MM.1S (cell line): ENCODE measurements at regions not wholly inside any gene's neighbourhood (a gene's known extent, or its start where the extent isn't known, plus 50 kb on each side); places are given as distances from the start of the nearest gene placed in this dataset.

Source experiments
- DNase-seq: peaks from one replicate; pipeline ENCODE4 v3.0.0-alpha.2; 2015
- H2AFZ ChIP-seq: fragments of 300-600 bp; sonication (generic); 2 replicates; pipeline ENCODE4 v1.6.0; 2016; ENCODE audit warnings: antibody characterized with exemption, low read length
- H3F3A ChIP-seq: fragments of 300-600 bp; sonication (generic); 2 replicates; pipeline ENCODE4 v1.6.1; 2016; ENCODE audit warnings: mild to moderate bottlenecking, antibody characterized with exemption, low read length, moderate library complexity, mixed read lengths; ENCODE audit not compliant: insufficient read depth
- H3K27ac ChIP-seq: fragments of 300-600 bp; sonication (generic); 2 replicates; pipeline ENCODE4 v1.5.1; 2016; ENCODE audit warnings: mild to moderate bottlenecking, low read length
- H3K27me3 ChIP-seq: fragments of 300-600 bp; sonication (generic); replicated peaks from 2 replicates; pipeline ENCODE4 v1.6.0; 2016; ENCODE audit warnings: low read length; ENCODE audit not compliant: insufficient read depth
- H3K36me3 ChIP-seq: fragments of 300-600 bp; sonication (generic); replicated peaks from 2 replicates; pipeline ENCODE4 v1.6.1; 2016; ENCODE audit warnings: mild to moderate bottlenecking, low read length, mixed read lengths; ENCODE audit not compliant: insufficient read depth
- H3K4me1 ChIP-seq: fragments of 300-600 bp; sonication (generic); 2 replicates; pipeline ENCODE4 v1.6.1; 2016; ENCODE audit warnings: low read length, mixed read lengths
- H3K4me2 ChIP-seq: fragments of 300-600 bp; sonication (generic); 2 replicates; pipeline ENCODE4 v1.6.0; 2016; ENCODE audit warnings: low read depth, low read length
- H3K4me3 ChIP-seq: fragments of 300-600 bp; sonication (generic); 2 replicates; pipeline ENCODE4 v1.5.1; 2016; ENCODE audit warnings: low read length, mixed read lengths
- H3K79me2 ChIP-seq: fragments of 300-600 bp; sonication (generic); 2 replicates; pipeline ENCODE4 v1.6.1; 2016; ENCODE audit warnings: mixed run types, low read length, mixed read lengths
- H3K9ac ChIP-seq: fragments of 300-600 bp; sonication (generic); 2 replicates; pipeline ENCODE4 v1.6.1; 2016; ENCODE audit warnings: low read length, mixed read lengths
- H3K9me2 ChIP-seq: fragments of 300-600 bp; sonication (generic); replicated peaks from 2 replicates; pipeline ENCODE4 v1.6.1; 2016; ENCODE audit warnings: mild to moderate bottlenecking, low read length, mixed read lengths; ENCODE audit not compliant: insufficient read depth
- H3K9me3 ChIP-seq: fragments of 300-600 bp; sonication (generic); replicated peaks from 2 replicates; pipeline ENCODE4 v1.6.1; 2016; ENCODE audit warnings: mild to moderate bottlenecking, low read length, mixed read lengths; ENCODE audit not compliant: insufficient read depth
- H4K20me1 ChIP-seq: fragments of 300-600 bp; sonication (generic); 2 replicates; pipeline ENCODE4 v1.6.1; 2016; ENCODE audit warnings: mild to moderate bottlenecking, low read length, moderate library complexity, mixed read lengths; ENCODE audit not compliant: insufficient read depth
- CTCF ChIP-seq: fragments of 300-600 bp; sonication (generic); IDR thresholded peaks from 2 replicates; pipeline ENCODE4 v1.5.1; 2016; ENCODE audit warnings: antibody characterized with exemption, low read length, mixed read lengths
- EZH2 ChIP-seq: fragments of 300-600 bp; sonication (generic); optimal IDR thresholded peaks from 2 replicates; pipeline ENCODE3; 2017; ENCODE audit warnings: low read depth, mild to moderate bottlenecking, antibody characterized with exemption, low read length, mixed read lengths
- EZH2phosphoT487 ChIP-seq: fragments of 300-600 bp; sonication (generic); IDR thresholded peaks from 2 replicates; pipeline ENCODE4 v1.6.1; 2018; ENCODE audit warnings: antibody characterized with exemption, low read length

- no peaks in the 10 kb centered on the region for H3K27me3 ChIP-seq
- no peak overlapping the region for H3K27ac ChIP-seq
- H3K79me2 ChIP-seq, result no peaks in the 10 kb centered on the region
- no peak overlapping the region for H3K4me2 ChIP-seq
- no peaks in the 10 kb centered on the region for H3F3A ChIP-seq
- no peaks in the 10 kb centered on the region for H3K36me3 ChIP-seq
- no peaks in the 10 kb centered on the region for H4K20me1 ChIP-seq
- DNase-seq, result no peak
- no peak overlapping the region for H3K4me3 ChIP-seq
- no peaks in the 10 kb centered on the region for H3K4me1 ChIP-seq
- no peaks in the 10 kb centered on the region for H3K9me3 ChIP-seq
- TF ChIP-seq EZH2 (no peak), CTCF (no peak), EZH2phosphoT487 (no peak)
- H3K9ac ChIP-seq, result no peak overlapping the region
- H2AFZ ChIP-seq, result no peak overlapping the region
- no peaks in the 10 kb centered on the region for H3K9me2 ChIP-seq
Measured at GRCh38 chr15:85937661-85938060, 142.0 kb upstream of the AGBL1 start.

- H3K27me3 ChIP-seq, result no peaks in the 10 kb centered on the region
- H3F3A ChIP-seq, result no peaks in the 10 kb centered on the region
- no peak overlapping the region for H2AFZ ChIP-seq
- H3K9me2 ChIP-seq, result no peaks in the 10 kb centered on the region
- H3K4me3 ChIP-seq, result no peak overlapping the region
- H3K36me3 ChIP-seq, result no peaks in the 10 kb centered on the region
- H4K20me1 ChIP-seq, result no peaks in the 10 kb centered on the region
- H3K9me3 ChIP-seq, result no peaks in the 10 kb centered on the region
- no peak for DNase-seq
- no peaks in the 10 kb centered on the region for H3K4me1 ChIP-seq
- no peak overlapping the region for H3K4me2 ChIP-seq
- no peak overlapping the region for H3K27ac ChIP-seq
- TF ChIP-seq EZH2phosphoT487 (no peak), EZH2 (no peak), CTCF (no peak)
- no peak overlapping the region for H3K9ac ChIP-seq
- H3K79me2 ChIP-seq, result no peaks in the 10 kb centered on the region
Measured at GRCh38 chr15:85941186-85941855, 138.3 kb upstream of the AGBL1 start.

- TF ChIP-seq EZH2 (no peak), EZH2phosphoT487 (no peak), CTCF (no peak)
- Histone ChIP-seq H3K27me3 (no peaks in the 10 kb centered on the region), H3F3A (no peaks in the 10 kb centered on the region), H3K36me3 (no peaks in the 10 kb centered on the region), H3K79me2 (no peaks in the 10 kb centered on the region), H3K9me2 (no peaks in the 10 kb centered on the region), H4K20me1 (no peaks in the 10 kb centered on the region), H3K4me2 (no peak overlapping the region), H3K9ac (no peak overlapping the region), H3K27ac (no peak overlapping the region), H2AFZ (no peak overlapping the region), H3K4me3 (no peak overlapping the region), H3K4me1 (no peaks in the 10 kb centered on the region), H3K9me3 (no peaks in the 10 kb centered on the region)
- no peak for DNase-seq
Measured at GRCh38 chr15:85942632-85943031, 137.0 kb upstream of the AGBL1 start.
